ENCODE measurements at regions not wholly inside any gene's neighbourhood (a gene's known extent, or its start where the extent isn't known, plus 50 kb on each side); places are given as distances from the start of the nearest gene placed in this dataset.

DNA sequence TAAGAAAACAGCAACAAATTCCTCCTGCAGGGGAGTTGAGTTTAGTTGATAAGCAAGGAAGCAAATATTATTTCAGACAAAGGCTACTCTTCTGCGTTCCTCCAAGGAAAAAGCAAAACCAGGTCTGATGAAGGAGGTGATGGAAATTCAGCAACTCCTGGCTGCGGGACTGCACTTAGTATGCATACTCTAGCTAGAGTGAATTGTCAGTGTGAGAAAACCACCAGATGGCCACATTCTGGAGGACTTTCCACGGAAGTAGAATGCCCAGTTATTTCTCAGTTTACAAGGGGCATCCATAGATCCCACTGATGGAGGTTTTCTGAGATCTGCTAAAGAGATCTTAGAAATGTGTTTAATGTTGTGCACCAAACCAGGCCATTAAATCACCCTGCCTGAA, 338.6 kb upstream of the PUDP start:
- TF ChIP-seq, protein P1, sequence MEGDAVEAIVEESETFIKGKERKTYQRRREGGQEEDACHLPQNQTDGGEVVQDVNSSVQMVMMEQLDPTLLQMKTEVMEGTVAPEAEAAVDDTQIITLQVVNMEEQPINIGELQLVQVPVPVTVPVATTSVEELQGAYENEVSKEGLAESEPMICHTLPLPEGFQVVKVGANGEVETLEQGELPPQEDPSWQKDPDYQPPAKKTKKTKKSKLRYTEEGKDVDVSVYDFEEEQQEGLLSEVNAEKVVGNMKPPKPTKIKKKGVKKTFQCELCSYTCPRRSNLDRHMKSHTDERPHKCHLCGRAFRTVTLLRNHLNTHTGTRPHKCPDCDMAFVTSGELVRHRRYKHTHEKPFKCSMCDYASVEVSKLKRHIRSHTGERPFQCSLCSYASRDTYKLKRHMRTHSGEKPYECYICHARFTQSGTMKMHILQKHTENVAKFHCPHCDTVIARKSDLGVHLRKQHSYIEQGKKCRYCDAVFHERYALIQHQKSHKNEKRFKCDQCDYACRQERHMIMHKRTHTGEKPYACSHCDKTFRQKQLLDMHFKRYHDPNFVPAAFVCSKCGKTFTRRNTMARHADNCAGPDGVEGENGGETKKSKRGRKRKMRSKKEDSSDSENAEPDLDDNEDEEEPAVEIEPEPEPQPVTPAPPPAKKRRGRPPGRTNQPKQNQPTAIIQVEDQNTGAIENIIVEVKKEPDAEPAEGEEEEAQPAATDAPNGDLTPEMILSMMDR (IDR thresholded peaks at IDR 0.05) = no peak
- TF ChIP-seq POLR2AphosphoS5 (IDR thresholded peaks at IDR 0.05) (no peak), POLR2A (IDR thresholded peaks at IDR 0.05) (no peak)
